Muscle of leg (tissue), 3 donors: ENCODE measurements at regions not wholly inside any gene's neighbourhood (a gene's known extent, or its start where the extent isn't known, plus 50 kb on each side); places are given as distances from the start of the nearest gene placed in this dataset.

ENCODE experiments used
- DNase-seq: peaks from one replicate; pipeline ENCODE4 v3.0.0; 2013
- H3K27ac ChIP-seq: one replicate; pipeline ENCODE4 v1.5.1; 2013; ENCODE audit warnings: mild to moderate bottlenecking, low read length, control low read depth
- H3K27me3 ChIP-seq: one replicate; pipeline ENCODE4 v1.6.1; 2013; ENCODE audit warnings: low read length; ENCODE audit not compliant: control insufficient read depth, insufficient read depth
- H3K36me3 ChIP-seq: one replicate; pipeline ENCODE4 v1.6.1; 2013; ENCODE audit warnings: low read length; ENCODE audit not compliant: control insufficient read depth, insufficient read depth
- H3K4me1 ChIP-seq: one replicate; pipeline ENCODE4 v1.6.1; 2013; ENCODE audit warnings: low read length; ENCODE audit not compliant: control insufficient read depth, insufficient read depth
- H3K4me3 ChIP-seq: one replicate; pipeline ENCODE4 v1.5.1; 2013; ENCODE audit warnings: low read length, control low read depth
- H3K9me3 ChIP-seq: replicated peaks from 2 replicates; pipeline ENCODE4 v1.6.1; 2013; ENCODE audit warnings: low read depth, low read length; ENCODE audit not compliant: control insufficient read depth
- WGBS: methylation state at CpG from one replicate; pipeline ENCODE4 v1.1.5; 2013; ENCODE audit warnings: missing lambda C conversion rate; ENCODE audit not compliant: insufficient coverage; 5-methylcytosine and 5-hydroxymethylcytosine counted together

DNA sequence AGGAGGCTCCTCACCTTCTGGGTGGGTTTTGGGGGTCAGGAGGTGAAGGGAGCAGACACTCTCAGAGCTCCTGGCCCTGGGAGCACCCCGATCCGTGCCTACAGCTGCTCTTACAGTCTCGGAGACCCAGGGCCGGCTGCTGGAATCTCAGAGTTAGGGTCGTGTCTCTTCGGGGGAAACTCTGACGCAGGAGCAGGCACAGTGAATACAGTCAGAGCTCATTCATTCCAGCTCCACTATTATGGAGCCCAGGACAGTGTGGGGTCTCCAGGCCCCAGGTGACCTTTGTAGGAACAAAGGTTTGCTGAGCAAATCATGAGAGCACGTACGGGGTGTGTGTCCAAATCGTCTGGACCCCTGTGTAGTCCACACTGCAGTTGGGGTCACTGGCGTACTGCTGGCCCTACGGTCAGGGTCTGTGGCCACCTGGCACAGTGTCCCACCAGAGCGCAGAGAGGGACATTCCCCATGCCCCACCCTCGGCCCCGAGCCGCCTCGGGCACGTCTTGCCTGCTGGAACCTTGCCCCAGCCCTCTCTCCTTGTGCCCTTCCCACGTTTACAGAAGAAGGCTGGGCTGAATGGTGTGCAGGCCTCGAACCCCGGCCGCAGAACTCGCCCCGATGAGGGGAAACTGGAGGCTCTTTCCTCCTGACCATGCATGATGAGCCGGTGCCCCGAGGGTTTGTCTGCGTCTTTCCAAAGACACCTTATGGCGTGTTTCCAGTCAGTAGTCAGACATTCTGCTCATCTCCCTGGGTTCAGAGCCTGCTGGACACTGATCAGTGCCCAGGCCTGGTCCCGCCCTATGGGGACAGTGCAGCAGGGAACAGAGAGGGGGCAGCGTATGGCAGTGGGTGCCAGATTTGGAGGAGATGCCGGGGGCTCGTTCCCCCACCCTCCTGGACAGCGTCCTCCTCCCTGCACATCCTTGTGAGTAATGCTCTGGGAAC lies 1166.6 kb downstream of the BRD1 start:
- Histone ChIP-seq H3K27ac (no peak overlapping the region), H3K4me1 (peaks cover 21% of the 10 kb centered on the region), H3K4me3 (no peak overlapping the region), H3K9me3 (peaks cover 6% of the 10 kb centered on the region), H3K27me3 (no peaks in the 10 kb centered on the region), H3K36me3 (no peaks in the 10 kb centered on the region)
- peak; percentile 33 for DNase-seq
- WGBS = 74% methylated on average over 27 of the region's 33 CpGs

- H3K27ac ChIP-seq = no peak overlapping the region
- peaks cover 6% of the 10 kb centered on the region for H3K9me3 ChIP-seq
- H3K4me3 ChIP-seq = no peak overlapping the region
- H3K27me3 ChIP-seq = no peaks in the 10 kb centered on the region
- no peaks in the 10 kb centered on the region for H3K36me3 ChIP-seq
- DNase-seq = no peak
- WGBS = 60% methylated on average over 16 of the region's 22 CpGs
- H3K4me1 ChIP-seq = peaks cover 21% of the 10 kb centered on the region
Observed at GRCh38 chr22:48660104-48660789, 1167.4 kb downstream of the BRD1 start.

DNA sequence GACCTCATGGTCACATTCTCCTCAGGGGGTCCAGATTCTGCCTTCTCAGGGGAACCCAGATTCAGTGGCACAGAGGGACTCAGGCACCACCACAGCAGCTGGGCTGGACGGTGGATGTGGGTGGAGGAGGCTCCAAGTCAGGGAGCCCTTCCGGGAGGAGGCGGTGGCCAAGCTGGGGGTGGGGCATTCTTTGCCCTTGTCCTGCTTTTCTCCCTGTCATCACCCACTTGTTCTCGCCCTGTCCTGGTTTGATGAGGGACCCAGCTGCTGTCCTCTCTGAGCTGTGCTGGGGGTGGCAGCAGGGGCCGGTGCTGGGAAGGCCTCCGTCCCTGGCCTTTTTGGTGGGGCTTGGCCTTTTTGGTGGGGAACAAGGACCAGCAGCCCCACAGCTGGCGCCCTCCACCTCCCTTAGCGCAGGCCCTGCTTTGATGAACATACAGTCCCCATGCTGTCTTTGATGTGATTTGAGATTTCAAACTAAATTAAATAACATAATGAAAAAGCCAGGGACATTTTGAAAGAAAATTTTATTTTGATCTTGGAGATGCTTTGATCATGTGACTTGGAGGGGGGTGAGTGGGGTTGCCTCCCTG lies 1168.2 kb downstream of the BRD1 start:
- peaks cover 21% of the 10 kb centered on the region for H3K4me1 ChIP-seq
- no peak for DNase-seq

GRCh38 chr22:48658871-48659270 lies 1168.8 kb downstream of the BRD1 start:
- no peak overlapping the region for H3K4me3 ChIP-seq
- no peak for DNase-seq
- H3K27ac ChIP-seq = no peak overlapping the region

More for the DNA sequence above, 1168.2 kb downstream of the BRD1 start:
- Histone ChIP-seq H3K27me3 (no peaks in the 10 kb centered on the region), H3K9me3 (peaks cover 6% of the 10 kb centered on the region), H3K27ac (no peak overlapping the region), H3K4me3 (no peak overlapping the region), H3K36me3 (no peaks in the 10 kb centered on the region)
- WGBS = 54% methylated on average over 3 of the region's 8 CpGs

DNA sequence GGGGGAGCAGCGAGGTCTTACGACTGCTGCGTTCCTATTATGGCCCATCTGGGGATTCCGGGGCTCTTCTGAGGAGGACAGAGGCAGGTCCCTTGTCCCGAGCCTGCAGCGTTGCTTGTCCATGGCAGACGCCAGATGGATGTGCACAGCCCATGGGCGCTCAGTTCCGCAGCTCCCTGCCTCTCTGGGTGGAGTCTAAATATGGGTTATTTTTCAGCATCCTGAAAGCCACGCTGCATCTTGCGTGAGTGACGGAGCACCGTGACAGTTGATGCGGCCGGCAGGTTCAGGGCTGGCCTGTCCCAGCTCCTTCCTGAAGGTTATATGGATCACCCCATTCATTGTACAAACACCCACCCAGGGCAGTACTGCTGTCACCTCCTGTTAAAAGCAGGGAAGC lies 1169.4 kb downstream of the BRD1 start:
- Histone ChIP-seq H3K4me3 (no peak overlapping the region), H3K27ac (no peak overlapping the region), H3K27me3 (no peaks in the 10 kb centered on the region), H3K36me3 (no peaks in the 10 kb centered on the region), H3K4me1 (peaks cover 21% of the 10 kb centered on the region), H3K9me3 (peaks cover under 1% of the 10 kb centered on the region)
- DNase-seq = no peak
- 74% methylated on average over 9 of the region's 15 CpGs for WGBS

More at GRCh38 chr22:48658871-48659270, 1168.8 kb downstream of the BRD1 start:
- peaks cover 21% of the 10 kb centered on the region for H3K4me1 ChIP-seq
- H3K36me3 ChIP-seq = no peaks in the 10 kb centered on the region
- 89% methylated on average over 18 of the region's 18 CpGs for WGBS
- no peaks in the 10 kb centered on the region for H3K27me3 ChIP-seq
- H3K9me3 ChIP-seq = peaks cover 6% of the 10 kb centered on the region

GRCh38 chr22:48654492-48654891 lies 1173.2 kb downstream of the BRD1 start:
- no peaks in the 10 kb centered on the region for H3K9me3 ChIP-seq
- no peaks in the 10 kb centered on the region for H3K27me3 ChIP-seq
- no peak for DNase-seq
- no peak overlapping the region for H3K4me3 ChIP-seq
- no peaks in the 10 kb centered on the region for H3K36me3 ChIP-seq
- 60% methylated on average over 1 of the region's 9 CpGs for WGBS
- H3K27ac ChIP-seq = no peak overlapping the region
- H3K4me1 ChIP-seq = peaks cover 3% of the 10 kb centered on the region

- H3K27ac ChIP-seq = no peak overlapping the region
- no peaks in the 10 kb centered on the region for H3K9me3 ChIP-seq
Observed at GRCh38 chr22:48653929-48654328, 1173.7 kb downstream of the BRD1 start.

DNA sequence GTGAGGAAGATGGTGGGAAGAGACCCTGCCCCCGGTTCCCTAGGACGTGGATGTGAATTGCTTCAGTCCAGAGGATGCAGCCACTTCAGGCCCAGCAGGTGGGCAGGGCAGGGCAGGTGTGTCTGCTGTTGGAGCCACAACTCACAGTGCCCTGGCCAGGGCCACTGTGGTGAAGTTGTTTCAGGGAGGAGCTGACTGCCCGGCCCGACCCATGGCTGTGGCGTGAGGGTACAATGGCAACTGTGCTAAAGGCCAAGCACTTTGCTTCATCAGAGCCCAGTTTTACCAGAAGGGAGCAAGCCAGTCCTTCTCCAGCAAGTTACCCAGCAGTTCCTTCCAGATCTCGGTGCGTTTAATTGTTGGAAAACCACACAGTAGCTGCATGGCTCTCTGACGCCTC lies 1174.4 kb downstream of the BRD1 start:
- no peaks in the 10 kb centered on the region for H3K36me3 ChIP-seq
- H3K4me3 ChIP-seq = no peak overlapping the region
- 73% methylated on average over 8 of the region's 8 CpGs for WGBS
- no peaks in the 10 kb centered on the region for H3K27me3 ChIP-seq
- no peak overlapping the region for H3K27ac ChIP-seq
- H3K9me3 ChIP-seq = no peaks in the 10 kb centered on the region
- DNase-seq = no peak
- no peaks in the 10 kb centered on the region for H3K4me1 ChIP-seq

More at GRCh38 chr22:48653929-48654328, 1173.7 kb downstream of the BRD1 start:
- no peaks in the 10 kb centered on the region for H3K27me3 ChIP-seq
- no peaks in the 10 kb centered on the region for H3K4me1 ChIP-seq
- no peak overlapping the region for H3K4me3 ChIP-seq
- no peaks in the 10 kb centered on the region for H3K36me3 ChIP-seq
- no peak for DNase-seq
- WGBS = 85% methylated on average over 14 of the region's 18 CpGs

DNA sequence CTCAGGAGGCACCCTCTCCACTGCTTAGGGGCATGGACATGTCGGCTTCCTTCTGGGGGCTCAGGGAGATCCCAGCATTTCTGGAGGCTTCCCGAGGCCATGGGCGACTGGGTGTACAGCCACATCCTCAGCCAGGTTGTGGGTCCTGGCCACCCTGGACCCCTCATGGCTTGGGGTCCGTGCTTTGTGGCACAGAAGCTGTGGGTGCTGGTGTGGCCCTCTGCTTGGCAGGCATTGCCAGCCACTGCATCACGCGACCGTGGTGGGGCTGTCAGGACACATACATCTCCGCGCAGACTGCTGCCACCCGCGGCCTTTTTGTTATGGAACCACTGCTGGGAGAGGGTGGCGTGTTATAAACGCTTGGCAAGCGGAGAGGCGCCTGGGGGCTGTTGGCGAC lies 1174.9 kb downstream of the BRD1 start:
- H3K36me3 ChIP-seq = no peaks in the 10 kb centered on the region
- H3K27me3 ChIP-seq = no peaks in the 10 kb centered on the region
- no peaks in the 10 kb centered on the region for H3K9me3 ChIP-seq
- H3K4me1 ChIP-seq = no peaks in the 10 kb centered on the region
- WGBS = 86% methylated on average over 12 of the region's 16 CpGs
- DNase-seq = no peak
- H3K27ac ChIP-seq = no peak overlapping the region
- H3K4me3 ChIP-seq = no peak overlapping the region

DNA sequence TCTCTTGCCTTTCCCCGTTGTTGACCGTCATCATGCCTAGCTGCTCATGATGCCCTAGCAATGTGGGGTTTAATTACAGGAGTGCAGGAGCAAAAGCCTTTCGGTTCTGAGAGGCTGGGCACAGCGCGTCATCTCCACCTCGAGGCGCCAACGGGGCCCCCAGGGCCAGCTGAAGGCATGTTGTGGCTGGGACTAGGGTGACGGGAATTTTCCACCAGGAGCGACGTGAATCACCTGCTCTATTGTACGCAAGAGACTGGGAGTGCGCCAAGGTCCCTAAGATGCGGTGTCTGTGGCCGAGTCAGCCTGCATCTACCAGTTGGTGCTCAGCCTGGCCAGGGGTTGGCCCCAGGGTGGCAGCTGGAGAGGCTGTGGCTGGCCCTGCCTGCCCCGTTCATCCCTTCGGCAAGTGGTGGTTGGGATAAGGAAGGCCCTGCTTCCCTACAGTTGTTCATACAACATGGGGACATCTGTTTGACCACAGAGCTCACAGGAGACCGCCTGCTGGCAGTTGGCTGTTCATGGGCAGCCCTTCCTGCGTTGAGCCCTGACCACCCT lies 1175.6 kb downstream of the BRD1 start:
- H3K27me3 ChIP-seq = no peaks in the 10 kb centered on the region
- WGBS = 90% methylated on average over 17 of the region's 19 CpGs
- H3K27ac ChIP-seq = no peak overlapping the region
- no peak overlapping the region for H3K4me3 ChIP-seq
- H3K4me1 ChIP-seq = no peaks in the 10 kb centered on the region
- H3K36me3 ChIP-seq = no peaks in the 10 kb centered on the region
- H3K9me3 ChIP-seq = no peaks in the 10 kb centered on the region
- no peak for DNase-seq
